ENCODE measurements at regions not wholly inside any gene's neighbourhood (a gene's known extent, or its start where the extent isn't known, plus 50 kb on each side); places are given as distances from the start of the nearest gene placed in this dataset.

GRCh38 chr2:48039209-48039990 lies 133.1 kb upstream of the FBXO11 start:
- no peak for ATAC-seq (ENCODE audit: low FRiP score)

GRCh38 chr2:48043131-48043700 lies 136.9 kb upstream of the FBXO11 start:
- no peak for TF ChIP-seq CTCF (IDR thresholded peaks at IDR 0.05)
- no peak for ATAC-seq (ENCODE audit: low FRiP score)

More at GRCh38 chr2:48039209-48039990, 133.1 kb upstream of the FBXO11 start:
- no peak for TF ChIP-seq CTCF (IDR thresholded peaks at IDR 0.05)
- DNase-seq (ENCODE audit: low spot score) = no peak

GRCh38 chr2:48043746-48044145 lies 137.4 kb upstream of the FBXO11 start:
- ATAC-seq (ENCODE audit: low FRiP score) (no peak), DNase-seq (ENCODE audit: low spot score) (no peak)
- TF ChIP-seq CTCF (IDR thresholded peaks at IDR 0.05) = no peak

More at GRCh38 chr2:48043131-48043700, 136.9 kb upstream of the FBXO11 start:
- DNase-seq (ENCODE audit: low spot score) = no peak

GRCh38 chr2:48045613-48046012 lies 139.3 kb upstream of the FBXO11 start:
- DNase-seq (ENCODE audit: low spot score) (no peak), ATAC-seq (ENCODE audit: low FRiP score) (no peak)
- no peak for TF ChIP-seq CTCF (IDR thresholded peaks at IDR 0.05)

GRCh38 chr2:48048476-48049171 lies 142.3 kb upstream of the FBXO11 start:
- TF ChIP-seq CTCF (IDR thresholded peaks at IDR 0.05) = no peak
- no peak for ATAC-seq (ENCODE audit: low FRiP score)

GRCh38 chr2:48049371-48049770 lies 143.1 kb upstream of the FBXO11 start:
- TF ChIP-seq CTCF (IDR thresholded peaks at IDR 0.05) = no peak
- ATAC-seq (ENCODE audit: low FRiP score) (no peak), DNase-seq (ENCODE audit: low spot score) (no peak)

More at GRCh38 chr2:48048476-48049171, 142.3 kb upstream of the FBXO11 start:
- no peak for DNase-seq (ENCODE audit: low spot score)

Data from omental fat pad (tissue), 3 donors.